ENCODE measurements at regions not wholly inside any gene's neighbourhood (a gene's known extent, or its start where the extent isn't known, plus 50 kb on each side); places are given as distances from the start of the nearest gene placed in this dataset.

- TF ChIP-seq CTCF (IDR thresholded peaks at IDR 0.05) (no peak), ZFX (IDR thresholded peaks at IDR 0.05; ENCODE audit: borderline replicate concordance) (no peak)
Observed at GRCh38 chr1:87872189-87872588, 543.5 kb downstream of the LMO4 start.
